Transverse colon (tissue), 4 donors: ENCODE measurements at regions not wholly inside any gene's neighbourhood (a gene's known extent, or its start where the extent isn't known, plus 50 kb on each side); places are given as distances from the start of the nearest gene placed in this dataset.
"Not testable (repeated sequence)": the region's sequence is repeated elsewhere in the genome, so short reads cannot be mapped to it uniquely, and the experiment has no call there.

Source experiments
- EP300 ChIP-seq: sonication (generic); formaldehyde crosslinking; IDR thresholded peaks from one replicate; pipeline ENCODE4 v1.6.1; 2017; ENCODE audit warnings: antibody characterized with exemption, low read depth
- POLR2AphosphoS5 ChIP-seq, 3 donors: sonication (generic); formaldehyde crosslinking; IDR thresholded peaks; one replicate each; pipeline ENCODE4 v1.6.1; 2016; ENCODE audit warnings: antibody characterized with exemption in 3 of 3
- TF ChIP-seq, protein P1 (sequence below), 5 experiments: fragments of 200-600 bp in 3 of 5; fragments of 450-650 bp in 2 of 5; sonication (generic) in 3 of 5; IDR thresholded peaks; 1 replicate in 2 of 5; 2 replicates in 3 of 5; pipeline ENCODE4 v1.5.1; 2016 to 2017; ENCODE audit warnings: antibody characterized with exemption in 5 of 5, inconsistent platforms in 3 of 5, mild to moderate bottlenecking in 2 of 5, moderate library complexity in 1 of 5

DNA sequence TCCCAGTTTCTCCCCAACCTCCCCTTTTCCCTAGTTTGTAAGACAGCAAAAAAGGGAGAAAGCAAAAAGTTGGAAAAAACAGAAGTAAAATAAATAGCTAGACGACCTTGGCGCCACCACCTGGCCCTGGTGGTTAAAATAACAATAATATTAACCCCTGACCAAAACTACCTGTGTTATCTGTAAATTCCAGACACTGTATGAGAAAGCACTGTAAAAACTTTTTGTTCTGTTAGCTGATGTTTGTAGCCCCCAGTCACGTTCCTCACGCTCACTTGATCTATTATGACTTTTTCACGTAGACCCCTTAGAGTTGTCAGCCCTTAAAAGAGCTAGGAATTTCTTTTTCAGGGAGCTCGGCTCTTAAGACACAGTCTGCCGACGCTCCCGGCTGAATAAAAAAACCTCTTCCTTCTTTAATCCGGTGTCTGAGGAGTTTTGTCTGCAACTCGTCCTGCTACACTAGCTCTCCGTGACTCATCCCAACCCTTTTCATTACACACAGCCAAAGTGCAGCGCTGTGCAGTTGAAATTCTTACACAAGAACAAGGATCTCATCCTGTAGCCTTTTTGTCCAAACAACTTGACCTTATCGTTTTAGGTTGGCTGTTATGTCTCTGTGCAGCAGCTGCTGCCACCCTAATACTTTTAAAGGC, 83.9 kb upstream of the DEFB108B start:
- TF ChIP-seq, protein P1, sequence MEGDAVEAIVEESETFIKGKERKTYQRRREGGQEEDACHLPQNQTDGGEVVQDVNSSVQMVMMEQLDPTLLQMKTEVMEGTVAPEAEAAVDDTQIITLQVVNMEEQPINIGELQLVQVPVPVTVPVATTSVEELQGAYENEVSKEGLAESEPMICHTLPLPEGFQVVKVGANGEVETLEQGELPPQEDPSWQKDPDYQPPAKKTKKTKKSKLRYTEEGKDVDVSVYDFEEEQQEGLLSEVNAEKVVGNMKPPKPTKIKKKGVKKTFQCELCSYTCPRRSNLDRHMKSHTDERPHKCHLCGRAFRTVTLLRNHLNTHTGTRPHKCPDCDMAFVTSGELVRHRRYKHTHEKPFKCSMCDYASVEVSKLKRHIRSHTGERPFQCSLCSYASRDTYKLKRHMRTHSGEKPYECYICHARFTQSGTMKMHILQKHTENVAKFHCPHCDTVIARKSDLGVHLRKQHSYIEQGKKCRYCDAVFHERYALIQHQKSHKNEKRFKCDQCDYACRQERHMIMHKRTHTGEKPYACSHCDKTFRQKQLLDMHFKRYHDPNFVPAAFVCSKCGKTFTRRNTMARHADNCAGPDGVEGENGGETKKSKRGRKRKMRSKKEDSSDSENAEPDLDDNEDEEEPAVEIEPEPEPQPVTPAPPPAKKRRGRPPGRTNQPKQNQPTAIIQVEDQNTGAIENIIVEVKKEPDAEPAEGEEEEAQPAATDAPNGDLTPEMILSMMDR (IDR thresholded peaks at IDR 0.05) = not testable (repeated sequence)
- not testable (repeated sequence) for TF ChIP-seq POLR2AphosphoS5 (IDR thresholded peaks at IDR 0.05); EP300
